ENCODE measurements at regions not wholly inside any gene's neighbourhood (a gene's known extent, or its start where the extent isn't known, plus 50 kb on each side); places are given as distances from the start of the nearest gene placed in this dataset.

DNA sequence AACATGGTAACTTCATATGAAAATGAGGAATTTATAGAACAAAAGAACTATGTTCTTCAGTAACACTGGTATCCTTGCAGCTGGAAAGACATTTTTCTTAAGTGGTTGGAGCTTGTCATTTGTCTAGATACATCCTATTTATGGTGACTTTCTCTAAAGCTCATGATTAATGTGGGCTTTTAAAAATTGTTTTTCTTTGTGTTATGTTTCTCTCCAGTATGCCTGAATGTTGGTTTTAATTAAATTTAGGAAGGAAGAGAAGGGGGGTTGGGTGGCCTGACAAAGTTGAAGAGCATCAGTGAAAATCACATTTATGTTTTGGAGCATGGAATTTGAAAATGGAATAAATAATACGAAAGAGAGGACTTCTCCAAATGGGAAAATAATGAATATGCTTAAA is 457.1 kb upstream of the ETAA1 start:
- no peaks in the 10 kb centered on the region for H3K36me3 Mint-ChIP-seq (ENCODE audit: insufficient read depth in 1 of 3, low read depth in 3 of 3)
- Histone ChIP-seq H3K79me2 (ENCODE audit: insufficient read depth, low read length) (no peaks in the 10 kb centered on the region), H3K9me3 (ENCODE audit: control insufficient read depth, low read depth, low read length) (no peaks in the 10 kb centered on the region), H3K23me2 (ENCODE audit: insufficient read length, low read depth, low read length, poor library complexity, severe bottlenecking) (no peaks in the 10 kb centered on the region), H3K4ac (ENCODE audit: low read depth, low read length) (no peak overlapping the region), H4K20me1 (ENCODE audit: control insufficient read depth, insufficient read depth, insufficient read length) (no peaks in the 10 kb centered on the region), H4K8ac (replicated peaks; ENCODE audit: insufficient read length, low read depth, low read length) (no peak overlapping the region), H2BK120ac (ENCODE audit: low read depth, low read length, poor library complexity, severe bottlenecking) (no peak overlapping the region), H3K18ac (ENCODE audit: insufficient read length, low read depth, low read length) (no peak overlapping the region), H2AK5ac (ENCODE audit: insufficient read length, low read length) (no peak overlapping the region), H3K27ac (ENCODE audit: insufficient read length, low read depth, low read length) (no peak overlapping the region), H4K91ac (ENCODE audit: insufficient read length, low read depth, low read length) (no peak overlapping the region), H2BK20ac (ENCODE audit: low read depth, low read length, poor library complexity, severe bottlenecking) (no peak overlapping the region), H3K14ac (ENCODE audit: insufficient read depth, low read length) (no peak overlapping the region), H3T11ph (ENCODE audit: low read length) (no peak overlapping the region), H3K23ac (ENCODE audit: insufficient read length, low read depth, low read length) (no peak overlapping the region), H3K79me1 (ENCODE audit: insufficient read depth, low read depth, low read length, poor library complexity, severe bottlenecking) (no peaks in the 10 kb centered on the region), H3K56ac (ENCODE audit: insufficient read length, low read depth, low read length) (no peak overlapping the region), H3K4me2 (ENCODE audit: insufficient read depth, insufficient read length, low read length) (no peak overlapping the region), H2BK12ac (ENCODE audit: insufficient read length, low read depth, low read length) (no peak overlapping the region), H3K9ac (ENCODE audit: extremely low read depth, insufficient read length, low read length) (no peak overlapping the region), H4K5ac (ENCODE audit: insufficient read length, low read depth, low read length) (no peak overlapping the region), H2BK5ac (ENCODE audit: insufficient read length, low read length) (no peak overlapping the region), H3K27me3 (ENCODE audit: insufficient read depth, low read length) (no peaks in the 10 kb centered on the region), H3K4me1 (ENCODE audit: insufficient read depth, low read length) (no peaks in the 10 kb centered on the region), H2AFZ (ENCODE audit: low read length) (no peak overlapping the region), H2BK15ac (ENCODE audit: low read depth, low read length) (no peak overlapping the region)
- H3K27me3 Mint-ChIP-seq (ENCODE audit: low read depth) = no peaks in the 10 kb centered on the region; the same call in 1 of the 2 replicates
- no peak overlapping the region for H3K27ac Mint-ChIP-seq
- no peak for DNase-seq
- no peak overlapping the region for H3K4me3 Mint-ChIP-seq
- H3K4me1 Mint-ChIP-seq = no peaks in the 10 kb centered on the region
- TF ChIP-seq, protein P1, sequence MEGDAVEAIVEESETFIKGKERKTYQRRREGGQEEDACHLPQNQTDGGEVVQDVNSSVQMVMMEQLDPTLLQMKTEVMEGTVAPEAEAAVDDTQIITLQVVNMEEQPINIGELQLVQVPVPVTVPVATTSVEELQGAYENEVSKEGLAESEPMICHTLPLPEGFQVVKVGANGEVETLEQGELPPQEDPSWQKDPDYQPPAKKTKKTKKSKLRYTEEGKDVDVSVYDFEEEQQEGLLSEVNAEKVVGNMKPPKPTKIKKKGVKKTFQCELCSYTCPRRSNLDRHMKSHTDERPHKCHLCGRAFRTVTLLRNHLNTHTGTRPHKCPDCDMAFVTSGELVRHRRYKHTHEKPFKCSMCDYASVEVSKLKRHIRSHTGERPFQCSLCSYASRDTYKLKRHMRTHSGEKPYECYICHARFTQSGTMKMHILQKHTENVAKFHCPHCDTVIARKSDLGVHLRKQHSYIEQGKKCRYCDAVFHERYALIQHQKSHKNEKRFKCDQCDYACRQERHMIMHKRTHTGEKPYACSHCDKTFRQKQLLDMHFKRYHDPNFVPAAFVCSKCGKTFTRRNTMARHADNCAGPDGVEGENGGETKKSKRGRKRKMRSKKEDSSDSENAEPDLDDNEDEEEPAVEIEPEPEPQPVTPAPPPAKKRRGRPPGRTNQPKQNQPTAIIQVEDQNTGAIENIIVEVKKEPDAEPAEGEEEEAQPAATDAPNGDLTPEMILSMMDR (conservative IDR thresholded peaks at IDR 0.05) = no peak
- no CpG with 5 or more reads among the region's 1 CpG for WGBS (ENCODE audit: extremely low coverage, insufficient read length, low lambda C conversion rate)
- H3K9me3 Mint-ChIP-seq = no peaks in the 10 kb centered on the region

Data from H9 (cell line).